ENCODE measurements at regions not wholly inside any gene's neighbourhood (a gene's known extent, or its start where the extent isn't known, plus 50 kb on each side); places are given as distances from the start of the nearest gene placed in this dataset.

DNA sequence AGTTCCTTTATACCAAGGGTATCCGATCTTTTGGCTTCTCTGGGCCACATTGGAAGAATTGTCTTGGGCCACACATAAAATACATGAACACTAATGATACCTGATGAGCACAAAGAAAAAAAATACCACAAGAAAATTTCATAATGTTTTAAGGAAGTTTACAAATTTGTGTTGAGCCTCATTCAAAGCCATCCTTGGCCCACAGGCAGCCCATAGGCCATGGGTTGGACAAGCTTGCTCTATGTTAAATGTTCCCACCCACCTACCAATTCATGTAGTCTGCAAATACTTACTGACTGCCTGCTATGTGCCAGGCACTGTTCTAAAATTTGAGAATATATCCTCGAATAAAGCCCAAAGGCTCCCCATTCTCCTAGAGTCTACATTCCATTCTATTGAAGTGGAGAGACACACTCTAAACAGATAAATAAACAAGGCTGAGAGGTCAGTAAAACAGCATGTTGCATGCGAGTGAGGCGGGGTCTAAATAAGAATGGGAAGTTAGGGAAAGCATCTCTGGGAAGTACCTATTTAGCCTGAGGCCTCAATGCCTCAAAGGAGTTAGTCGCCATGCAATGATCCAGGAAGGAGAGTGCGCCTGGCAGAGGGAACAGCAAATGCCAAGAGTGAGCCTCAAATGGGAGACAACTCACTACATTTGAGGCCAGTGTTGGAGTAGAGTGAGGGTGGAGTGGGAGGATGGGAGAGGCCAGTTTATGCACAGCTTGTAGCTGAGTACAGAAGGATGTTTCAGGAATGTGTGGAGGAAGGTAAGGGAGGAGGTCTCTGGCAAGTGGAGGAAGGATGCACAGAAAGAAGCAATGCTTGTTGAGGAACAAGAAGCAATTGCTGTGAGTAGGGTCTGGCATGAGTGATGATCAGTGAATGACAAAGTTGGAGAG lies 52.5 kb upstream of the CLDN10 start:
- TF ChIP-seq, protein P1, sequence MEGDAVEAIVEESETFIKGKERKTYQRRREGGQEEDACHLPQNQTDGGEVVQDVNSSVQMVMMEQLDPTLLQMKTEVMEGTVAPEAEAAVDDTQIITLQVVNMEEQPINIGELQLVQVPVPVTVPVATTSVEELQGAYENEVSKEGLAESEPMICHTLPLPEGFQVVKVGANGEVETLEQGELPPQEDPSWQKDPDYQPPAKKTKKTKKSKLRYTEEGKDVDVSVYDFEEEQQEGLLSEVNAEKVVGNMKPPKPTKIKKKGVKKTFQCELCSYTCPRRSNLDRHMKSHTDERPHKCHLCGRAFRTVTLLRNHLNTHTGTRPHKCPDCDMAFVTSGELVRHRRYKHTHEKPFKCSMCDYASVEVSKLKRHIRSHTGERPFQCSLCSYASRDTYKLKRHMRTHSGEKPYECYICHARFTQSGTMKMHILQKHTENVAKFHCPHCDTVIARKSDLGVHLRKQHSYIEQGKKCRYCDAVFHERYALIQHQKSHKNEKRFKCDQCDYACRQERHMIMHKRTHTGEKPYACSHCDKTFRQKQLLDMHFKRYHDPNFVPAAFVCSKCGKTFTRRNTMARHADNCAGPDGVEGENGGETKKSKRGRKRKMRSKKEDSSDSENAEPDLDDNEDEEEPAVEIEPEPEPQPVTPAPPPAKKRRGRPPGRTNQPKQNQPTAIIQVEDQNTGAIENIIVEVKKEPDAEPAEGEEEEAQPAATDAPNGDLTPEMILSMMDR (IDR thresholded peaks at IDR 0.05; ENCODE audit: low read depth, low read length, missing input control), result no peak
- TF ChIP-seq, protein P2, sequence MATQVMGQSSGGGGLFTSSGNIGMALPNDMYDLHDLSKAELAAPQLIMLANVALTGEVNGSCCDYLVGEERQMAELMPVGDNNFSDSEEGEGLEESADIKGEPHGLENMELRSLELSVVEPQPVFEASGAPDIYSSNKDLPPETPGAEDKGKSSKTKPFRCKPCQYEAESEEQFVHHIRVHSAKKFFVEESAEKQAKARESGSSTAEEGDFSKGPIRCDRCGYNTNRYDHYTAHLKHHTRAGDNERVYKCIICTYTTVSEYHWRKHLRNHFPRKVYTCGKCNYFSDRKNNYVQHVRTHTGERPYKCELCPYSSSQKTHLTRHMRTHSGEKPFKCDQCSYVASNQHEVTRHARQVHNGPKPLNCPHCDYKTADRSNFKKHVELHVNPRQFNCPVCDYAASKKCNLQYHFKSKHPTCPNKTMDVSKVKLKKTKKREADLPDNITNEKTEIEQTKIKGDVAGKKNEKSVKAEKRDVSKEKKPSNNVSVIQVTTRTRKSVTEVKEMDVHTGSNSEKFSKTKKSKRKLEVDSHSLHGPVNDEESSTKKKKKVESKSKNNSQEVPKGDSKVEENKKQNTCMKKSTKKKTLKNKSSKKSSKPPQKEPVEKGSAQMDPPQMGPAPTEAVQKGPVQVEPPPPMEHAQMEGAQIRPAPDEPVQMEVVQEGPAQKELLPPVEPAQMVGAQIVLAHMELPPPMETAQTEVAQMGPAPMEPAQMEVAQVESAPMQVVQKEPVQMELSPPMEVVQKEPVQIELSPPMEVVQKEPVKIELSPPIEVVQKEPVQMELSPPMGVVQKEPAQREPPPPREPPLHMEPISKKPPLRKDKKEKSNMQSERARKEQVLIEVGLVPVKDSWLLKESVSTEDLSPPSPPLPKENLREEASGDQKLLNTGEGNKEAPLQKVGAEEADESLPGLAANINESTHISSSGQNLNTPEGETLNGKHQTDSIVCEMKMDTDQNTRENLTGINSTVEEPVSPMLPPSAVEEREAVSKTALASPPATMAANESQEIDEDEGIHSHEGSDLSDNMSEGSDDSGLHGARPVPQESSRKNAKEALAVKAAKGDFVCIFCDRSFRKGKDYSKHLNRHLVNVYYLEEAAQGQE (IDR thresholded peaks at IDR 0.05), result no peak
- no peak for TF ChIP-seq GABPA (IDR thresholded peaks at IDR 0.05 in 1 of 2, conservative IDR thresholded peaks at IDR 0.05 in 1 of 2)
- no peak for TF ChIP-seq FOXA1 (IDR thresholded peaks at IDR 0.05)
- no peak for TF ChIP-seq SP1 (IDR thresholded peaks at IDR 0.05)
- TF ChIP-seq, protein P3, sequence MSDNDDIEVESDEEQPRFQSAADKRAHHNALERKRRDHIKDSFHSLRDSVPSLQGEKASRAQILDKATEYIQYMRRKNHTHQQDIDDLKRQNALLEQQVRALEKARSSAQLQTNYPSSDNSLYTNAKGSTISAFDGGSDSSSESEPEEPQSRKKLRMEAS (IDR thresholded peaks at IDR 0.05), result no peak
- TF ChIP-seq, protein P4, sequence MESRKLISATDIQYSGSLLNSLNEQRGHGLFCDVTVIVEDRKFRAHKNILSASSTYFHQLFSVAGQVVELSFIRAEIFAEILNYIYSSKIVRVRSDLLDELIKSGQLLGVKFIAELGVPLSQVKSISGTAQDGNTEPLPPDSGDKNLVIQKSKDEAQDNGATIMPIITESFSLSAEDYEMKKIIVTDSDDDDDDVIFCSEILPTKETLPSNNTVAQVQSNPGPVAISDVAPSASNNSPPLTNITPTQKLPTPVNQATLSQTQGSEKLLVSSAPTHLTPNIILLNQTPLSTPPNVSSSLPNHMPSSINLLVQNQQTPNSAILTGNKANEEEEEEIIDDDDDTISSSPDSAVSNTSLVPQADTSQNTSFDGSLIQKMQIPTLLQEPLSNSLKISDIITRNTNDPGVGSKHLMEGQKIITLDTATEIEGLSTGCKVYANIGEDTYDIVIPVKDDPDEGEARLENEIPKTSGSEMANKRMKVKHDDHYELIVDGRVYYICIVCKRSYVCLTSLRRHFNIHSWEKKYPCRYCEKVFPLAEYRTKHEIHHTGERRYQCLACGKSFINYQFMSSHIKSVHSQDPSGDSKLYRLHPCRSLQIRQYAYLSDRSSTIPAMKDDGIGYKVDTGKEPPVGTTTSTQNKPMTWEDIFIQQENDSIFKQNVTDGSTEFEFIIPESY (IDR thresholded peaks at IDR 0.05), result no peak
- no peak for TF ChIP-seq RAD21 (IDR thresholded peaks at IDR 0.05)
- TF ChIP-seq RXRA (IDR thresholded peaks at IDR 0.05), result no peak
- no peak for TF ChIP-seq YY1 (IDR thresholded peaks at IDR 0.05)
- TF ChIP-seq, protein P5, sequence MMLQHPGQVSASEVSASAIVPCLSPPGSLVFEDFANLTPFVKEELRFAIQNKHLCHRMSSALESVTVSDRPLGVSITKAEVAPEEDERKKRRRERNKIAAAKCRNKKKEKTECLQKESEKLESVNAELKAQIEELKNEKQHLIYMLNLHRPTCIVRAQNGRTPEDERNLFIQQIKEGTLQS (IDR thresholded peaks at IDR 0.05), result no peak
- TF ChIP-seq JUND (IDR thresholded peaks at IDR 0.05), result no peak

All from liver (tissue), 3 donors.